Activated CD4-positive, alpha-beta T cell treated with anti-CD3 and anti-CD28 coated beads for 48 hours (primary cell): ENCODE measurements at regions not wholly inside any gene's neighbourhood (a gene's known extent, or its start where the extent isn't known, plus 50 kb on each side); places are given as distances from the start of the nearest gene placed in this dataset.
A peak's percentile ranks its signal among the peaks of the same experiment; 100 is the strongest.

Experiments
- DNase-seq: peaks from one replicate; pipeline ENCODE4 v3.0.0-alpha.2; 2020

DNA sequence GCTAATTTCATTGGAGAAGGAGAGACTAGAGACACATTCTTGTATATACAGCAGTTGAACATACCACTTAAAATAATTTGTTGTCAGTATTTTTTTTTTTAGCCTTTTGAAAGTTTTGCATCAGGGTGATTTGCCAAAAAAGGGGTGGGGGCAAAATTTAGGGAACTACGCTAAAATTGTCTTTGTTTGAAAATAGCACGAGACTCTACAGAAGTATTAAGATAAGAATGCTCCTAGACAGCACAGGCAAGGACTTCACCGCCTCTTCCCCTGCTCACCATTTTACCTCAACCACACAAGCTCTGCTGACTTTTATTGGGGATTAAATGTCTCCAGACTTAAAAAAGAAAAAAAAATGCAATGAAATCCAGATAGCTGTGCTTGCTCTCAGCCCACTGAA is 236.1 kb upstream of the USP25 start:
- DNase-seq: no peak

DNA sequence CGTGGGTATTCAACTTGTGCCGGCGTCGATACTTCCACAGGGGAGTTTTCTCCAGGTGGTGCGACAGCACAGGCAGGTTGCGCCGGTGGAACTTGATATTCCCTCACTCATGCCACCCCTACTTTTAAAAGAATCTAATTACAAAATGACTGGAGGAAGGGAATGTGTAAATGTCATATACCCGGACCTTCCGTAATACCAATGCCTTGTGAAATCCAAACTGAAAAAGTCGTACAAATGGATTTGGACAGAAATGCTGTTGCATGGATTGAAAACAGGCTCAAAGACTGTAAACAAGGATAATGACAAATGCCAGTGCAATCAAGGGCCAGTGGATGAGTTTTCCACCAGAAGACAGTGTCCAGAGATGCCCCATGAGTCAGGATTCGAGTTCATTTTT is 235.3 kb upstream of the USP25 start:
- DNase-seq: no peak

DNA sequence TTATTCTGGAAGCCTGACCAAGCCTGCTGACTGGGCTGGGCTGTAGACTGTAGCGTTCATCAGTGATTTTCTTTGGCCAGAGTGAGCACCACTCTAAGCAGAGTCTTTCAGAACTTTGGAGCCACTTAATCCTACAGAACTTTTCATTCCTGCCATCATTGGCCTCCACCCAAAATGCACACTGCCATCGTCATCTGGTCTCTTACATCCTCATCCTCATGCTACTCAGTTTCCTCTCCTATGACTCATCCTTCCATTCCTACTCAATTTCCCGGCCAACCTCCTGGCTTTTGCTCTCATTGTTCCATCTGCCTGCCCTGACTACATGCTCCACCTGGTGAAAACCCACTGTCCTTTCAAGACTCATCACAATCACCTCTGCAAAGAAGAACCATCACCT is 233.8 kb upstream of the USP25 start:
- DNase-seq: no peak

DNA sequence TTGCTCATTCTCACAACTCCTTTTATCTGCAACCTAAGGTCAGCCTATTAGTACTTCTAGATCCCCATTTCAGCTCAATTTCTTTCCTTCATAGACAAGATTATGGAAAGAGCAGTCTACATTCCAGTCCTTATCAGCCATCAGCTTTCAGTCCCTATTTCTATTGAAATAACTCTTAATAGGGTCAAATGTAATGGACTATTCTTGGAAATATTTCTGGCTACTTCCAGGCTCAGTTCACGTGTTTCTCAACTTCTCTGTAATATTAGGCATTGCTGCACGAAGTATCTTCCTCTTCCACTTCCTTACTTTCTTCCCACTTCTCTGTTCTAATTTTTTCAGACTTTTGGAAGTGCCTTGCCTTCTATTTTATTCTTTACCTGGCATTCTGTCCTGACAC is 232.9 kb upstream of the USP25 start:
- DNase-seq: no peak

DNA sequence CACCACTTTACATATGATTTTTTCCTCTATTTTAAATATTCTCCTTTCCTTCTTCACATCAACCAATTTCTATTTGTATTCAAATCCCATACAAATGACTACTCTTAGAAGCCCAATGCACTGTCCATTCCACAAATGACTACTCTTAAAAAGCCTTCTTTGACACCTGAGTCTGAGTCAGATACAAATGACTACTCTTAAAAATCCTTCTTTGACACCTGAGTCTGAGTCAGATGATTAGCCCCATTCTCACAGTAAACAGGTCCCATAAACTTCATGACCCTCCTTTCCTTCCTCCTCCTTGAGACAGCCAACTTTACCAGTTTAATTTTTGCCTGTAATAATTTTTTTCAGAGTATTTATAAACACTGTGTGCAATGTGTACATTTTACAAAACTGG is 231.3 kb upstream of the USP25 start:
- DNase-seq: no peak

DNA sequence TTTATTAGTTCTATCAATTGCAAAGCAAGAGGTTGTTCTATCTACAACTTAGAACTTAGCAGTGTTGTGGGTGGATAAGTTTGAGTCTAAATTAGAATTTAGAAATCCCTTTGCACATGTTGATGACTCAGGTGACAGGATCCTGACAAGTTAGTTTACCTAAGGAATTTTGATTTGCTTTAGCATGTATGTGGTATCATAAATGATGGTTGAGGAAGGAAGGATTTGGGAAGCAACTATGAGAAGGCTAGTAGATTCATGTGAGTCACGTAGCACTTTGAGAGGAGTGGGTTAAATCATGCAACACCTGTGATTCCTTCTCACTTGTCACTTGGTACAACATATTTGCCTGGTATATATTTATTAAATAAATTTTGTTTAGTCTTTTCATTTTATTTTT is 223.7 kb upstream of the USP25 start:
- DNase-seq: no peak

DNA sequence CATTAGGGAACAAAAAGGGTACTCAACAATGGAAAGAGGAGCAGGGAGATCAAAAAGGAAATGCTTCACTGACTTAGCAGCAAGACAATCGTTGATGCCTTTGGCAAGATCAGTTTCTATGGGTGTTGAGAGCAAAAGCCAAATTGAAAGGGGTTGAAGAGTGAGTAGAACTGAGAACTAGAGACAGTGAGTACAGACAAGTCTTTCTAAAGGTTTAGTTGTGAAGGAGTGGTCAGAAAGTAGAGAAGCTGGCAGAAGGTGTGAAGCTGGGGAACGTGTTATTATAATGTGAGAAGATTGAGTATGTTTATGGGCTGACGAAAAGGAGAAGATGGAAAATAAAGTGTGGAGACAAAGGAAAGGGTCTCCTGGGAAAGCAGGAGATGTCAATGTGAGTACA is 221.2 kb upstream of the USP25 start:
- no peak for DNase-seq

DNA sequence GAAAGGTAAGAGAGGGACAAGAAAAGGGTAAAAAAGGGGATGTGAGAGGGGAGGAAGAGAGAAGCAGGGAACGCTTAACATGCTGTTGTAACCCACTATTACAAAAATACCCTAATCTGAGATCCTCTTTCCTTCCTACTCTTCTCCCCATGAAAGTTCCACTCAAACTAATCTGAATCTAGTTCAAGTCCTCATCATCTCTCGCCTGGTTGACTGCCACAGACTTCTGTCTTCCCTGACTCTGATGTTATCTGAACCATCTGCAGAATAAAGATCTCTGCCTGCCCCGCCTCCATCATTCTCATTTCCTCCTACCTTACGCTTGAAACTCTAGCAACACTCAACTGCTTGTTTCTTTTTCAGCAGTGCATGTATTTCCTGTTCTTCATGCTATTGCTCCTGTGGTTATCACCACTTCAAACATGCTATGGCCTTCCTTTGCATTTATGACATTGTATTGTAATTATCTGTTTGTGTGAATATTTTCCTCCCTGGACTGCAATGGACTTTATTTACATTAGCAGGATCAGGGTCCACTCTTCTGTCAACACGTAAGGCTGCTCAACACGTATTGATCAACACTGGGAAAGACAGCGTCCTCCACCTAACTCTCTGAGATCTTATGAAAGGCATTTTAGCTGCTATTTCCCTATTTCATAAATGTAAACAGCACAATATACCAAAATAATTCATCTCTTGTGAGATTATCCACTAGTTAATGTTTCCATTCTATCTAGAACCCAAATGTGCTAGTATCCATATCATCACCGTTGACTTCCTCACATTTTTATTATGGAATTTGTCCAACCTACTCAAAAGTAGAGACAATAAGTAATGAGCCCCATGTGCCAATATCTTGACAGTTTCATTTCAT is 215.5 kb upstream of the USP25 start:
- DNase-seq: peak; percentile 49

DNA sequence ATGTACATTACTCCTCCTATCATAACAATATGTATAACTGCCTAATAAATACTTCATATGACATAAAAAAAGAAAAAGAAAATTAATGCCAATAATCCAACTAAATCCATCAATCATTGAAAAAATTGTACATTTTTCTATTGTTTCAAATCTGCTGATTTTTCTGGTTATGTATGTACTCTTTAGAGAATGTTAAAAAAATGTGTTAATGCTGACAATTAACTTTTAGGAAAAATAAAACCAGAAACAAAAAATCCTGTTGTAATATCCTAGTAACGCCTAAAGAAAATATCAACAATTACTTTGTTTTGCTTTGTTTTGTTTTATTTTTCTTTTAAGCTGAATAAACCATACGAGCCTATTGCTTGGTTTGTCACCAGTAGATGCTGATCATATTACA is 213.9 kb upstream of the USP25 start:
- no peak for DNase-seq

DNA sequence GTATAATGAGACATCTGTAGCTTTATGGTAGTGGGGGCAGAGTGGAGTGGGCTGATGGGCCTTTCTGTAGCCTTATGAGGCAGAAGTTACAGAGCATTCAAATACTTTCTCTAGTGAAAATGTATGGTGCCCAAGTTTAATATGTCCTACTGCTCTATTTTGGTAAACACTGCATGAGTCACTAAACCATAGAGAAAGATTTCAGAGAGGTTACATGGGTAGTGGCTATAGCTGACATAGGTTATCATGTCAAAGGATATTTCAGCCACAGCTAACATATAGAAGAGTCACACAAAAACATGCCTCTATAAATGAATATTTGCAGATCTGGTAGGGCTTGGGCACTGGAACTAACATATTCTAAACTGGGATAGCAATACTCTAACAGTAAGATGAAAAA is 212.4 kb upstream of the USP25 start:
- DNase-seq: no peak

DNA sequence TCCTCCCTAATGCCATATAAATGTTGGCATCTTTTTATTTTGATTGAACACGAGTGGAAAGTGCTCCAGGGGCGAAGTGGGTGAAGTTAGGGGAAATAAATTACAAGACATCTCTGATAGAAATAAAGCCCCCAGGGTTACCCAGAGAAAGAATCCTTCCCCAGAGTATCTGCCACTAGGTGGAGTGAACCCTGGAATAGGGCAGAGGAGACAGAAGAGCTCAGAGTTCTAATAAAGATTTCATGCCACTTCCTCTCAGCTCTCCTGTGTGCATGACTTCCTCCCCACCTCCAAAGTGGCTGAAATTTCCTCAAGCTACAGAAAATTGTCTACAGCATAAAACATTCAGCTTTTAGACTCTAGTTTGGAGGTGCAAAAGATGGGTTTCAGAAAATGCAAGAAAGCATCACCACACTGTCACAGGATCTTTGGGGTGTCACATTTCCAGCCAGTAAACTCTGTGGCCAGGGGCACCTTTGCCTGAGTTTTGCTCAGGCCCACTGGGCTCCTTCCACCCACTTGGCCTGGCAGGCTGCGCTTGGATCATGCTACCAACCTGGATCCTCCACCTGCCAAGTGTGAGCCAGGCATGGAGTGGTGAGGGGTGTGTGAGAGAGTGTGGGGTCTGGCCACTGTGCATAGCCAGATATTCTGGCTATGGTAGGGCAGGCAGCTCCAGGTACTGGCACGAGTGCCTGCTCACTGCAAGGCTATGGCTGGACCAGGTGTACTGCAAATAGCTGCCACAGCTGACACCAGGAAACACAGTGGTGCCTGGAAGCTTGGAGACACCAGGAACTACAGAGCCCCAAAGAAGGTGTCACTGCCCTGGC is 208.8 kb upstream of the USP25 start:
- DNase-seq: no peak

DNA sequence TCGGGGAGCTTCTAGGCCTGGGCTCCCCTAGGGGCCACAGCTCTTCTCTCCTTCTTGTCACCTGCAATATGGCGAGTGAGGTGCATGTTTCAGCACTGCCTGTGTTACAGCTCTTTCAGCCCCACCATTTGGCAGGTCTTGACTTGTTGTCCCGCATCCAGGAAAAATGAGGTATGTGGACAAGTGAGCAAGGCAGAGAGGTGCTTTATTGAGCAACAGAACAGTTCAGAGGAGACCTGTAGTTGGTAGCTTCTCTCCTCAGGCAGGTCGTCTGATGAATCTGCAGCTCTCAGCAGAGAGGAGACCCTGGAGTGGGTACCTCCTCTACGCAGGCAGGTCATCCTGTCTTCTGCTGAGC is 208.2 kb upstream of the USP25 start:
- DNase-seq: no peak

DNA sequence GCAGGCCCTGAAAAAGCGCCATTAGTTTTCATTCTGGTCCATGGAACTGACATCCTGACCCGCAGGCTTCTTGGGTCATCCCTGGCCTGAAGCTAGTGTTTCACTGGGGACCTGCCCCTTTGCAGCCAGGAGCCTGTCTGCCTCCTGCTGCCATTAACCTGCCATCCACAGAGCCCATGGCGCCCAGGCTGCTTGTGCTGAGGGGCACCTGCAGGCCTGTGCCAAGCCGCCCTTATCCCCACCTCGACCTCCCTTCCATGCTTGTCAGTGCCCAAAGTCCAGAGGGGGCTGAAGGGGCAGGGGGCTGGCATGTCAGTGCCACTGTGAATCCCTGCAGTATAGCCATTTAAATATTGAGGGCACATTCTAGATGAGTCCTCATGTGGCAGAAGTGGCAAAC is 207.6 kb upstream of the USP25 start:
- no peak for DNase-seq

DNA sequence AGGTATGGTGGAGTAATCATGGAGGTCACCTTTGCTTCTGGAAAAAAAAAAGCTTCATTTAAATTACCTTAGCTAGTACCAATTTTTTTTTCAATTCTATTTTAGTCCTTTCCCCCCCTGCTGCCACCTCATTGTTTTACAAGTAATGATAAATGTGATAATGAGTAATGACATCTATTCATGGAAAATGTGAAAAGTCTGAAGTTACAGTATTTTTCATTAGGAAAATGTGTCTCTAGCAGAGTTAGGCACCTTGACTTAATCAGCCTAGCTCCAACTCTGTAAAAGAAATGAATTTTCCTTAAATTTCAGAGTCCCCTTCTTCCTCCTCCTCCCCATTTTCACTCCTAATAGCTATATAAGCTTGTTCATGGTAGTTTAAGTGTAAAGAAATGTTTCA is 204.9 kb upstream of the USP25 start:
- no peak for DNase-seq

DNA sequence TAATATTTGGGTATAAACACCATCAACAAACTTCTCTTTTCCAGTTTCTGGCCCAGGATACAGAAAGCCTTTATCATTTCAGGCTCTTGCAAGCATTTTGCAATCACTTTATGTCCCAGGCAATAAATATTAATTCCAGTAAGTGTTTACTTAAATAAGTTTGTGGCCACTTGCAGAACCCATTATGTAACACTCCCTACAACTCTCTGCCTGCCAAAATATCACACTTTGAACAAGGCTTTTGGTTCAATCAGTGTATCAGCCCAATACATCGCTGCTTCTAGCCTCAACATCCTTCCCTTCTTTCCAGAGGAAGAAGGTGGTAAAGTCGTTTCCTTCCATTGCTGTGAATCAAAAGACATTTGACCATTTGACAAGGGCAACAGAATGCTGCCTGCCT is 203.0 kb upstream of the USP25 start:
- no peak for DNase-seq

DNA sequence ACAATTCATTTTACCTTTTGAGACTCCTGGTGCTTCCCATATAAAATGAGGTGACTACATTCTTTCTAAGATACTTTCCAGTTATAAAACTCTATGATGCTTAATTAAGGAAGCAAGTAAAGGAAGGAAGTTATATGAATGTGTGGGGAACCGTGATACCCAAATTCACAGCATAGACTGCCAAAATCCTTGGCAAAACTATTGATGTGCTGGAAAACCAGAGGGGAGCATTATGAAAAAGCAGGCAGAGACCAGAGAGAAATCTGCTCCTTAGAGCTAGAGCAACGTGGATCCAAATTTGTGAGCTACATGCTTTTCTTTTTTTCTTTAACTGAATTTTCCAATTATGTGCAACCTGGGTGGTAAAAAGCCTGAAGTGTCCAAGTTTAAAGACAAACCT is 201.4 kb upstream of the USP25 start:
- no peak for DNase-seq

DNA sequence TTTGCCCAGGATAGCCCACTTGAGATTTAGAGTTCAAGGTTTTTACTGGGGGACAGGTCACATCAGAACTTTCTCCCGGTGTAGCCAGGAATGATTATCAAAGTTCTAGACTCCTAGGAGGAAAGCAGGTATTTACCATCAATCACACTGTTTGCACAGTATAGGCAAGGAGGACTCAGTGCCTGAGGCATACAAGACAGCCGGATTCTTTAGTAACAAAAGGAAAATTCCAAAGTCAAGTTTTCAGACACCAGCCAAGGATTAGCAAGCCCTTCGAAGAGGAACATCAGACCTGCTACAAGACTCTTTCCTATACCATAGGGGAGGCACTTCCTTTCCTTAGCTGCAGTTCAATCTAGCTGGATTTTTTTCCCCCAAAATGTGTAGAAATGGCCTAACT is 197.8 kb upstream of the USP25 start:
- DNase-seq: no peak

DNA sequence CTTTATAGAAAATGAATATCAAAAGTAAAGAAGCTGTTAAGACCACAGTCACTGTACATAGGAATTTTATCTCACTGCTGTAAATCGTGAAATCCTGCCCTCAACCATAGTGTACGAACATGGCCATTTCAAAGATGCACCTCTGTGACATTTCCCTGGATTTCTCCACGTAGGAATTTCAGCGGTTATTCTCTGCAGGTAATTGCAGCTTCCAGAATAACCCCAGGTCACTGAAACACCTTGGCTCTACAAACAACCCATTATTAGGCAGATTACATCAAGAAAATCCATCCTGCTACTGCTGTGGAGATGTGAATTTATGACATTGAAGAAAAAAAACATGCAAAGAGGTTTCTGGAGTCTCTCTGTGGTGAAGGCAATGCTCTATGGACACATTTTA is 196.2 kb upstream of the USP25 start:
- no peak for DNase-seq

DNA sequence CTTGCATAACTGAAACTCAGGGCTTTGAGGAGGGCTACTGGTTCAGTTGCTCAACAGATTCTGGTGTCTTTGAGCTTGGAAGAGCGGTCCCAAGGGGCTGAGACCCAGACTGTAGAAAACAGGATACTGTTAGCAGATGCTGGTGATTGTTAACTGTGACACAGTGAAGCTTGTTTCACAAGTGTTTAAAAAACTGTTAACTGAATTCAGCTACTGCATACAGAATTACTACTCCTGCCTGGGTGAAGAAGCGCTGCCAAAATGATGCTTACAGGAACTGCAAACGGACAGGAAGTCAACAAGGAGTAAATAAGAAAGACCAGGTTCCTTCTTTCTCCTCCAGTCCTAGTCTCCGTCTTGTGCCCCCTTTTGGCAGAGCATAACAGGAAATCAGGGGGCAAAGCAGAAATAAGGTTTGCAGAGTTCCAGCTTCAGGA is 195.3 kb upstream of the USP25 start:
- DNase-seq: no peak

DNA sequence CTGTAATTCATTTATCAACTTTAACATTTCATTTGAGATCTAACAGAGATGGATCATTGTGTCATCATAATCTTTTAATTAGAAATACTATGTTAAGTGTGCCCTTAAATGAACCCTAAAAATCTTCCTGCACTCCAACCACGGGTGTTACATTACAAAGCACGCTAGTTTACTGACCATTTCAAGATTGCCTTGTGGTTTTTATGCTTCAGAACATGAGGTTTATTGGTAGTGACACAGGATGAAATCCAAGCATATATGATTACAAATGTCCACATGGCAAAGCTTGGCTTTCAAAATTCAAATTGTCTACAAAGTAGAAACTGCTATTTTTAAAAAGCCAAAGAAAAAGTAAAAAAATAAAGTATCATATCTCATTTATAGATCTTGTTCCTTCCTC is 190.4 kb upstream of the USP25 start:
- DNase-seq: no peak

DNA sequence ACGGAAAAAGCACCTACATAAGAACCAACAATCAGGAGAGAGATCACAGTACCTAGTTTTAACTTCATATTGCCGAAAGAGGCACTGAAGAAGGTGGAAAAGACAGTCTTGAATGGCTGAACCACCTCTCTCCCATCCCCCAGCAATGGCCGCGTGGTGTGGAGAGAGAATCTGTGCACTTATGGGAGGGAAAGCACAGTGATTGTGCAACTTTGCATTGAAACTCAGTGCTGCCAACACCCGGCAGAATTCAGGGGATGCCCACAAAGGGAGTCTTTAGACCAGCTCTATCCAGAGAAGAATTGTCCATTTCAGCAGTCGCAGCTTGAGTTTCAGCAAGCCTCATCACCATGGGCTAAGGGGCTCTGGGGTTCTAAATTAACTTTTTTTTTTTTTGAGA is 186.3 kb upstream of the USP25 start:
- no peak for DNase-seq

DNA sequence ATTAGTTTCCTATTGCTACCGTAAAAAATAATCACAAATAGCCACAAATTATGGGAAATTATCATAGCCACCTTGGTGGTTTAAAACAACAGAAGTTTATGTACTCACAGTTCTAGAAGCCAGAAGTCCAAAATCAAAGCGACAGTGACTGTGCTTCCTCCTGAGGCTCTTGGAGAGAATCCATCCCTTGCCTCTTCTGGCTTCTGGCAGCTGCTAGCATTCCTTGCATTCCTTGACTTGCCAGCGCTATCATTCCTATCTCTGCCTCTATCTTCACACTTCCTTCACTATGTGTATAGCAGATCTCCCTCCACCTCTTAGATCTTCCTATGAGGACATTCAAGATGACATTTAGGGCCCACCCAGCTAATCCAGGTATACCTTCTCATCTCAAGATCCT is 180.1 kb upstream of the USP25 start:
- DNase-seq: no peak

DNA sequence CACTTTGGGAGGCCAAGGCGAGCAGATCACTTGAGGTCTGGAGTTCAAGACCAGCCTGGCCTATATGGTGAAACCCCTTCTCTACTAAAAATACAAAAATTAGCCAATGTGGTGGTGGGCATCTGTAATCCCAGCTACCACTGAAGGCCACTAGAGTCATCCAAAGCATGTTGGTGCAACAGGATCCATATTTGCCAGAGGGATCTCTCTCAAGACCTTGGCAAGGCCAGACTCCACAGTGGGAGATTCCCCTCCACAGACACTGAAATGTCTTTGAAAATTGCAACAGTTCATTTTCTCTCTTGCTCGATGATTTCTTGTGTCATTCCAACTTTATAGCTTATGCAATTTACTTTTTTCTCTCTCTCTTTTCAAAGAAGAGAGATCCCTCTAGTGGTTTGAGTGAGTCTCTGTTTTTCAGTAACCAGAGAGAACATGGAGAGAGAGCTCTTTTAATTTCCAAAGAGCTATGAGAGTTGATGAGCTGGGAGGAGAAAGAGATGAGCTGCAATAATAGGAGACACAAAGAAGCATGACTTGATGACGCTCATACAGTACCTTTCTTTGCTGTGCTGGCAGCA is 176.8 kb upstream of the USP25 start:
- DNase-seq: no peak

DNA sequence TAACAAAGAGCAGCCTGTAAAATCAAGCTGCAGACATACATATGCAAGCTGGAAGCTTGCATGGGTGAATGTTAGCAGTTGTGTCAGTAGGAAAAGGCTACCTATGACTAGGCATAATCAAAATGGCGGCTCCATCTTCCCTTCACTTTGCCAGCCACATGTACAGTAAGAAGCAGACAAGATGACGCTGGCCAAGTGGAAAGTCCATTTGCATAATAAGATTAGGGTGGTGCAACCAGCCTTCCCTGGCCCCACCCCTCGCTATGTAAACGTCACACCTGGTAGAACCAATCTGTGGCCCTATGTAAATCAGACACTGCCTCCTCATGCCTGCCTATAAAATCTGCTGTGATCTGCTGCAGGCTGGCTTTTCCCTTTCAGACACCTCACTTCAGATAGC is 171.9 kb upstream of the USP25 start:
- no peak for DNase-seq
